Activated naive CD8-positive, alpha-beta T cell treated with anti-CD3 and anti-CD28 coated beads, Interleukin-2, amount 10 ng/mL, durations not matched to agents 7 days and 5 days (primary cell): ENCODE measurements at regions not wholly inside any gene's neighbourhood (a gene's known extent, or its start where the extent isn't known, plus 50 kb on each side); places are given as distances from the start of the nearest gene placed in this dataset.
"Not testable (repeated sequence)": the region's sequence is repeated elsewhere in the genome, so short reads cannot be mapped to it uniquely, and the experiment has no call there.

Experiments
- ATAC-seq: fragments of 150-1000 bp; cut with Tn5 transposase; one replicate; pipeline ENCODE4 v1.10.0; 2021; ENCODE audit warnings: low read depth, moderate library complexity
- POLR2A ChIA-PET: fragments of 350-600 bp; sonication (Branson Sonifier 250); formaldehyde crosslinking; loops from one replicate; lab custom pipeline; 2021; ENCODE audit warnings: antibody characterized with exemption; lab: Charles Lee
- DNase-seq: peaks from one replicate; pipeline ENCODE4 v3.0.0; 2021
- H3K27ac Mint-ChIP-seq: one replicate; pipeline ENCODE4 v1.8.0; 2022; ENCODE audit warnings: mild to moderate bottlenecking, mixed read lengths
- H3K27me3 Mint-ChIP-seq: one replicate; pipeline ENCODE4 v1.8.0; 2022; ENCODE audit warnings: mild to moderate bottlenecking, moderate library complexity, mixed read lengths
- H3K36me3 Mint-ChIP-seq: one replicate; pipeline ENCODE4 v1.8.0; 2021; ENCODE audit warnings: mild to moderate bottlenecking, mixed read lengths
- H3K4me1 Mint-ChIP-seq: one replicate; pipeline ENCODE4 v1.8.0; 2021; ENCODE audit warnings: mixed read lengths
- H3K4me3 Mint-ChIP-seq: one replicate; pipeline ENCODE4 v1.8.0; 2022; ENCODE audit warnings: mild to moderate bottlenecking, moderate library complexity, mixed read lengths
- H3K9me3 Mint-ChIP-seq: one replicate; pipeline ENCODE4 v1.8.0; 2021; ENCODE audit warnings: mixed read lengths

- Mint-ChIP-seq H3K27ac (no peak overlapping the region), H3K27me3 (no peaks in the 10 kb centered on the region), H3K4me1 (no peaks in the 10 kb centered on the region), H3K4me3 (no peak overlapping the region), H3K36me3 (no peaks in the 10 kb centered on the region), H3K9me3 (peaks cover 1% of the 10 kb centered on the region)
- POLR2A ChIA-PET, result no interaction called here
- ATAC-seq (no peak), DNase-seq (no peak)
Observed at GRCh38 chr10:55742487-55742886, 618.6 kb downstream of the ZWINT start.

DNA sequence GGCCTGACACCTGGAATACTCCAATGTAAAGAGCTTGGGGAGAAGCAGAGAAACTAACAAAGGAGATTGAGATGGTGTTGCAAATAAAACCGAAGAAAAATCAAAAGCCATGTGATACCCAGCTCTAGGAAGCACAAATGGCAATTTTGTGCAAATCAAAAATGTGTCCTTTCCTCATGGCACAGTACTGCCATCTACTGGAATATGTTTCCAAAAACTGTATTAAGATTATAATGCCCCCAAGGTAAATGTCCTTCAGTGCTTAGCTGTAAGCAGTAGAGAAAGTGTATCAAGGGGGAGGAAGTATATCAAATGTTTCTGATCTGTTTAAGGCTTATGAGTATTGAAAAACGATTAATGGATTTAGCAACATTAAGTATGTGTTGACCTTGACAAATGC, 620.3 kb downstream of the ZWINT start:
- H3K4me3 Mint-ChIP-seq, POLR2A ChIA-PET, H3K27me3 Mint-ChIP-seq, ATAC-seq, H3K27ac Mint-ChIP-seq, H3K36me3 Mint-ChIP-seq, DNase-seq, H3K4me1 Mint-ChIP-seq, H3K9me3 Mint-ChIP-seq: not testable (repeated sequence)

- ATAC-seq, result no peak
- H3K36me3 Mint-ChIP-seq, result no peaks in the 10 kb centered on the region
- DNase-seq, result no peak
- no peaks in the 10 kb centered on the region for H3K4me1 Mint-ChIP-seq
- H3K4me3 Mint-ChIP-seq, result no peak overlapping the region
- H3K27ac Mint-ChIP-seq, result no peak overlapping the region
- H3K9me3 Mint-ChIP-seq, result no peaks in the 10 kb centered on the region
- H3K27me3 Mint-ChIP-seq, result no peaks in the 10 kb centered on the region
- POLR2A ChIA-PET, result no interaction called here
Observed at GRCh38 chr10:55740110-55740509, 620.9 kb downstream of the ZWINT start.

GRCh38 chr10:55734112-55734511, 626.9 kb downstream of the ZWINT start:
- Mint-ChIP-seq H3K4me3 (no peak overlapping the region), H3K36me3 (no peaks in the 10 kb centered on the region), H3K27me3 (no peaks in the 10 kb centered on the region), H3K27ac (no peak overlapping the region), H3K4me1 (no peaks in the 10 kb centered on the region), H3K9me3 (no peaks in the 10 kb centered on the region)
- ATAC-seq (no peak), DNase-seq (no peak)
- POLR2A ChIA-PET, result no interaction called here

GRCh38 chr10:55704950-55705349, 656.1 kb downstream of the ZWINT start:
- ATAC-seq (no peak), DNase-seq (no peak)
- no peaks in the 10 kb centered on the region for H3K36me3 Mint-ChIP-seq
- no peak overlapping the region for H3K4me3 Mint-ChIP-seq
- POLR2A ChIA-PET, result no interaction called here
- no peaks in the 10 kb centered on the region for H3K4me1 Mint-ChIP-seq
- H3K9me3 Mint-ChIP-seq, result peaks cover 3% of the 10 kb centered on the region
- H3K27me3 Mint-ChIP-seq, result no peaks in the 10 kb centered on the region
- no peak overlapping the region for H3K27ac Mint-ChIP-seq

DNA sequence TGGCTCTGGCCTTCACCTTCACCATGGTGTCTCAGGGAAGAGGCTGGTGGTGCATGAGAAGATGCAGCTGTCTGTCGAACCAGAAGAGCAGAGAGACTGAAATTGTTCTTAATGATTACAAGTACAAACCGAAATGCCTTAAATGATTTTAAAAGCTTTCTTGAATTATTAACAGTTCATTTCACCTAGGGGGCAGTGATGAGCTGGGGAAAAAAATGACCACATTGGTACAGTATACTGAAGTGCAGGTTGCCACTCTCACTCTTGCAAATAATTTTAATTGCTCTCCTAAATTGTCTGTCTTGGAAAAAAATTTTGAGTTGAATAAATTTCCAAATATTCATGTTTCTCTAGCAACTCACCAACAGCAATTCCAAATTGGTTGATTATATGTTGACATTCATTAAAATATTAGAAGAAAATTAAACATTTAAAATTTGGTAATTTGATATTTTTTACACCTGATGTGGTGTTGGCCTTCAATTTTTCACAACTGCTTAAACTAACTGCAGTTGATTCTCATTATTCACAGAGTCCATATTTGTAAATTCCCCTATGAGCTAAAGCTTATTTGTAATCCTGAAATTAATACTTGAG, 692.6 kb downstream of the ZWINT start:
- no peak for ATAC-seq
- Mint-ChIP-seq H3K4me3 (no peak overlapping the region), H3K27me3 (no peaks in the 10 kb centered on the region)

DNA sequence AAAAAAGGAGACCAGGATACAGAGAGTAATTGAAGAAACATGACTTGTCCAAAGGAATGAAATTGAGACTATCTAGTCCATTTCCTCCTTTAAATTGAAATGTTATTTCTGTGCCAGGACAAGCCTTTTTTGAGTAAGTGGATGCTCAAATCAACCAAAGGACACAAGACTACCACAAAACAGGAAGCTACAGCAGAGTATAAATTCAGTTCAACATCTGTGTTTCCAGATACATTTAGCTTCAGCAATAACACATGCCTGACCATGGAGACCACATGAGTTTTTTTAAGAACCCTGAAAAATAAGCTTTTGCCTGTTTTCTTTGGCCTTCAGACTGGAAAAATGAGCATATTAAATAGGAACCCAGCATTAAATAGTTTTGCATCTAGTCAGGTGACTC, 707.5 kb downstream of the ZWINT start:
- Mint-ChIP-seq H3K9me3 (no peaks in the 10 kb centered on the region), H3K4me1 (no peaks in the 10 kb centered on the region), H3K27ac (no peak overlapping the region), H3K4me3 (no peak overlapping the region), H3K27me3 (no peaks in the 10 kb centered on the region), H3K36me3 (no peaks in the 10 kb centered on the region)
- ATAC-seq (no peak), DNase-seq (no peak)
- POLR2A ChIA-PET, result no interaction called here

More for the DNA sequence above, 692.6 kb downstream of the ZWINT start:
- no peak for DNase-seq
- no peak overlapping the region for H3K27ac Mint-ChIP-seq
- peaks cover 1% of the 10 kb centered on the region for H3K9me3 Mint-ChIP-seq
- H3K36me3 Mint-ChIP-seq, result no peaks in the 10 kb centered on the region
- POLR2A ChIA-PET, result no interaction called here
- no peaks in the 10 kb centered on the region for H3K4me1 Mint-ChIP-seq

GRCh38 chr10:55641601-55642000, 719.5 kb downstream of the ZWINT start:
- Mint-ChIP-seq H3K4me1 (no peaks in the 10 kb centered on the region), H3K4me3 (no peak overlapping the region), H3K36me3 (no peaks in the 10 kb centered on the region), H3K27me3 (no peaks in the 10 kb centered on the region), H3K9me3 (no peaks in the 10 kb centered on the region), H3K27ac (no peak overlapping the region)
- ATAC-seq, result no peak
- DNase-seq, result no peak
- POLR2A ChIA-PET, result no interaction called here

DNA sequence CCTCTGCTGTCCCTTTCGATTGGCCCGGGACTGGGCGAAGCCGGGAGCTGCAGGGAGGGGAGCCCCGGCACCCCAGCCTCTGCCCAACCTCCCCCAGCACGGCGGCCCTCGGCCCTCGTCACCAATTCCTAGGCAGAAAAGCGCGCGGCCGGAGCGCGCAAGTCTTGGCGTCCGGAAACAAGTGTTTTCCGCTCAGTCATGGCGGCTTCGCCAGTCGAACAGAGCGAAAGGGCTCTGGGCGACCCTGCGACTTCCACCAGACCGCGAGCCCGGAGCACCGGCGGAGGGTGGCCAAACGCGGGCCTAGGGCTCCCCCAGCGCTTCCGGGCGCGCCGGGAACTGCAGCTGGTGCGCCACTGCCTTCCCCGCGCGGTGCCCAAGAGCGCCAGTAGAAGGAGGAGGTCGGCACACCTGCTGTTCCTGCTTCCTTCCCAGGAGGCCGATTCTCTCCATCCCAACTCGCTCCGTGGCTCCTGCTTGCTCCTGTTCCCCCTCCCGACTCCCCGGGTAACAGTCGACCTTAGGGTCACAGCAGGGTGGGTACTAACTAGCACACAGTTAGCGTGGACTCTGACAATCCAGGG, 729.9 kb downstream of the ZWINT start:
- Mint-ChIP-seq H3K4me1 (peaks cover 3% of the 10 kb centered on the region), H3K4me3 (peak overlapping the region; percentile 35), H3K36me3 (no peaks in the 10 kb centered on the region), H3K27me3 (peaks cover 25% of the 10 kb centered on the region), H3K27ac (no peak overlapping the region), H3K9me3 (no peaks in the 10 kb centered on the region)
- DNase-seq, result peak; percentile 53
- POLR2A ChIA-PET, result no interaction called here
- peak; percentile 76 for ATAC-seq

DNA sequence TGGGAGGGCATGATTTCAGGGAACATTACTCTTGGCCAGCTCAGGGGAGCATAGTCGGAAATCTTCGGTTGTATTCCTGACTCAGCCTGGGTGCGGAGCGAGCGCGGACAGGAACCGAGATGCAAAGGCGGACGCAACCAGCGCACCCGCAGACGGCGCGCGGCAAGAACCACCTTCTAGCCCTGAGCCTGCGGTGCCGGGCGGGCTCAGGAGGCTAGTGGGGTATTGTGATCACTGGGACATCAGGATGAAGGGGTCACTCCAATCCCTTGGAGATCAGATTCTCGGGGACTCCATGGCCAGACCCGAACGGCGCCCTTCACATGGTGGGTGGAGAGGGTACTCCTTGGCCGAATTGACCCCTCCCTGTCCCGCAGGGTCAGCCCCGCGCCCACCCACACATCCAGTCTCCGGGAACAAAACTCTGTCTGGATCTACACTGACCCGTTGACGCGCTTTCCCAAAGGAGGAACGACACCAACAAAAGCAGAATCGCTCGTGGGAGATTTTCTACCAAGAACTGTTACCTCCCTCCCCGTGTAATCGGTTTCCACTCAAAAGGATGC, 730.5 kb downstream of the ZWINT start:
- H3K27ac Mint-ChIP-seq, result no peak overlapping the region
- H3K36me3 Mint-ChIP-seq, result no peaks in the 10 kb centered on the region
- peak overlapping the region; percentile 10 for H3K4me3 Mint-ChIP-seq
- no peaks in the 10 kb centered on the region for H3K9me3 Mint-ChIP-seq
- H3K27me3 Mint-ChIP-seq, result peaks cover 25% of the 10 kb centered on the region
- DNase-seq (no peak), ATAC-seq (no peak)
- H3K4me1 Mint-ChIP-seq, result peaks cover 3% of the 10 kb centered on the region
- POLR2A ChIA-PET, result no interaction called here

DNA sequence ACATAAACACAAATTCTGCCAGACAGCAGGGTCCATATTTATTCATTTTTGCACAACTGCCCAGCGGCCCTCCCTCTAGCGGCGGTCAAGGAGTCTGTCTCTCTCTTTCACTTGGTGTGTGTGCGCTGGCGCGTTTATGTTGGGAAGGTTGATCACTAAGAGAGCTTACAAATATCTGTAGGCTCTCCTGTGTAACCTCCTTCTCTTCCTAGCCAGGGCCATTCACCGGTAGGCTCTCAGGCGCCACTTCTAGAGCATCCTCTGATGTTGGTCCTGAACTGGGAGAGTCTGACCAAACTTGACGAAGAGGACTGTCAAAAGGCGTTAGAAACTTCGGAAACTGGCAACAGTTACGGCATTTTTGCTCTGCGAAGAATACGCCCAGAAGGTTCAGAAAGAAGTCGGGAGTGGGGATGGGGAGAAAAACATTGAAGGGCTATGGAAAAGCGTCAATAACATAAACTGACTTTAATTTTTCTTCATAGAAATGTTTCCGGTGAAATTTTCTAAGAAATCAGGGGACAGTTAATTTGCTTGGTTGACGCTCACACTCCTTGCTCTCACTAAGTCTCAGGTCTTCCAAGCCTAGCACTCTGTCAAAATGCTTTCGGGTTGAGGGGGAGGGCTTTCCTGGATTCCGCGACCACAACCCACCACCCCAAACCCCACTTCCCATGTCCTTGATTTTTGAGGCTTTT, 731.1 kb downstream of the ZWINT start:
- Mint-ChIP-seq H3K9me3 (no peaks in the 10 kb centered on the region), H3K27ac (peak overlapping the region; percentile 38), H3K4me1 (peaks cover 3% of the 10 kb centered on the region), H3K4me3 (peak overlapping the region; percentile 10), H3K27me3 (peaks cover 25% of the 10 kb centered on the region), H3K36me3 (no peaks in the 10 kb centered on the region)
- ATAC-seq (no peak), DNase-seq (no peak)
- POLR2A ChIA-PET, result no interaction called here

- no peak for ATAC-seq
- Mint-ChIP-seq H3K9me3 (no peaks in the 10 kb centered on the region), H3K27me3 (peaks cover 25% of the 10 kb centered on the region), H3K4me1 (peaks cover 3% of the 10 kb centered on the region), H3K27ac (no peak overlapping the region), H3K4me3 (no peak overlapping the region), H3K36me3 (no peaks in the 10 kb centered on the region)
- POLR2A ChIA-PET, result no interaction called here
- DNase-seq, result no peak
Observed at GRCh38 chr10:55628260-55628701, 732.8 kb downstream of the ZWINT start.

DNA sequence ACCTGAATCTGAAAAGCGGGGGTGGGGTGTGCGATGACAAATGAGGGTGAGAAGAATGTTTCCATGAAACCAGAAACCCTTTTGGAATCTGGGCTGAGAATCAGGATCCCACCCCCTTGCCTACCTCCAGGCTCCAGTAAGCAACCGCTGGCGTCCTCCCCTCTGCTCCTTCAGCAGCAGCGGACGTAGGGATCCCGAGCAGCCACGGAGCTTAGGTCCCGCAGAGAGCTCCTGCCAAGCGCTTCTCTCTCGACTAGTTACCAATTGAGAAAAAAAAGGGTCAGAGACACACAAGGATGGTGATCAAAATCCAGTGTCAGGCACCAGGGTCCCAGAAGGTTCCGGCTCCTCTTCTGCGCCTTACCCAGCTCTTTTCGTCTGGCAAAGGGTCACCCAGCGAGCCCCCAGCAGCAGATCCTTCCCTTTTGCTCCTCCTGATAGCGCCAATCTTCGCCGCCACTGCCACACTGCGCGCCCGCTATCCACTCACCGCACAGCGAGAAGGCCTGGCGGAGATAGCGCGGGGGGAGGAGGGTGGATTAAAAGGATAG, 733.5 kb downstream of the ZWINT start:
- Mint-ChIP-seq H3K36me3 (no peaks in the 10 kb centered on the region), H3K27me3 (peaks cover 25% of the 10 kb centered on the region), H3K4me1 (peaks cover 3% of the 10 kb centered on the region), H3K9me3 (no peaks in the 10 kb centered on the region), H3K27ac (no peak overlapping the region), H3K4me3 (no peak overlapping the region)
- ATAC-seq (no peak), DNase-seq (no peak)
- POLR2A ChIA-PET, result no interaction called here
